Right lung (tissue), 2 donors: ENCODE measurements at regions not wholly inside any gene's neighbourhood (a gene's known extent, or its start where the extent isn't known, plus 50 kb on each side); places are given as distances from the start of the nearest gene placed in this dataset.

Source experiments
- DNase-seq, 2 donors: peaks; one replicate each; pipeline ENCODE4 v3.0.0-alpha.2; 2013

- no peak for DNase-seq
Observed at GRCh38 chr18:70461323-70462077, 172.7 kb downstream of the SOCS6 start.

GRCh38 chr18:70459731-70460130 lies 170.9 kb downstream of the SOCS6 start:
- no peak for DNase-seq

- no peak for DNase-seq
Observed at GRCh38 chr18:70459251-70459650, 170.4 kb downstream of the SOCS6 start.

- DNase-seq, result no peak
Observed at GRCh38 chr18:70457788-70458187, 168.9 kb downstream of the SOCS6 start.

- DNase-seq, result no peak
Observed at GRCh38 chr18:70457223-70457622, 168.4 kb downstream of the SOCS6 start.

GRCh38 chr18:70456376-70456775 lies 167.5 kb downstream of the SOCS6 start:
- DNase-seq, result no peak

GRCh38 chr18:70455731-70456130 lies 166.9 kb downstream of the SOCS6 start:
- no peak for DNase-seq

GRCh38 chr18:70454704-70455322 lies 166.0 kb downstream of the SOCS6 start:
- DNase-seq, result peak; percentile 21 to 28

- peak in 1 of 2 donors; percentile 30 for DNase-seq
Observed at GRCh38 chr18:70453058-70453775, 164.4 kb downstream of the SOCS6 start.

- no peak for DNase-seq
Observed at GRCh38 chr18:70452501-70452900, 163.7 kb downstream of the SOCS6 start.

- DNase-seq, result no peak
Observed at GRCh38 chr18:70450426-70451253, 161.8 kb downstream of the SOCS6 start.

- no peak for DNase-seq
Observed at GRCh38 chr18:70448588-70448987, 159.7 kb downstream of the SOCS6 start.

- DNase-seq, result no peak
Observed at GRCh38 chr18:70446063-70446462, 157.2 kb downstream of the SOCS6 start.

- DNase-seq, result no peak
Observed at GRCh38 chr18:70442933-70443332, 154.1 kb downstream of the SOCS6 start.

GRCh38 chr18:70432804-70433400 lies 144.1 kb downstream of the SOCS6 start:
- no peak for DNase-seq

- no peak for DNase-seq
Observed at GRCh38 chr18:70431203-70431624, 142.4 kb downstream of the SOCS6 start.

GRCh38 chr18:70430501-70431173 lies 141.8 kb downstream of the SOCS6 start:
- DNase-seq, result no peak

GRCh38 chr18:70429847-70430500 lies 141.1 kb downstream of the SOCS6 start:
- DNase-seq, result no peak

GRCh38 chr18:70428439-70428838 lies 139.6 kb downstream of the SOCS6 start:
- DNase-seq, result peak in 1 of 2 donors; percentile 4

- DNase-seq, result no peak
Observed at GRCh38 chr18:70426818-70427217, 138.0 kb downstream of the SOCS6 start.
